D721Med (cell line): ENCODE measurements at regions not wholly inside any gene's neighbourhood (a gene's known extent, or its start where the extent isn't known, plus 50 kb on each side); places are given as distances from the start of the nearest gene placed in this dataset.
"Not testable (repeated sequence)": the region's sequence is repeated elsewhere in the genome, so short reads cannot be mapped to it uniquely, and the experiment has no call there.

Experiments
- DNase-seq: peaks from one replicate; pipeline ENCODE4 v3.0.0; 2011; ENCODE audit warnings: low spot score; ENCODE audit not compliant: insufficient read length
- FAIRE-seq: peaks from 2 replicates; lab custom pipeline; 2011; peaks lifted over from hg19 to GRCh38; lab: Jason Lieb, UNC
- TF ChIP-seq, protein P1 (sequence below): IDR thresholded peaks from 2 replicates; pipeline ENCODE4 v1.5.1; 2012; ENCODE audit warnings: mild to moderate bottlenecking, control low read depth; ENCODE audit not compliant: insufficient read depth; ENCODE audit errors: missing control alignments

DNA sequence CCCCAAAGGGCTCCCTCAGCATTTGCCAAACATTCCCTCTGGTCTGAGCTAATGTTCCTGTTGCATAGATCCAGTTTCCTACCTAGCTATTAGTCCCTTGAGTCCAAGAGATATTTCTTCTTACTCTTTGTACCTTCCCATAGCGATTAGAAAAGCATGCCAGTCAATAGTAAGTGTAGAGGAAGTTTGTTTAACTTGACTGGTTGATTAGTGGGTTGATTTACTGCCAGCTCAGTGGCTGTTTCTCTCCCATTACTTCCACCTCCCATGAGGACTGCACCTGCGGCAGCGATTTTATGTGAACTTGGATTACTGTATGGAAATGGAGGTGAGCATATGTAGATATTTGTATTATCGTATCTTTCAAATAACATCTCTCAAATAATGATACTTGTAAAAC lies 1748.4 kb upstream of the CELF4 start:
- DNase-seq = no peak
- FAIRE-seq = no peak
- TF ChIP-seq, protein P1, sequence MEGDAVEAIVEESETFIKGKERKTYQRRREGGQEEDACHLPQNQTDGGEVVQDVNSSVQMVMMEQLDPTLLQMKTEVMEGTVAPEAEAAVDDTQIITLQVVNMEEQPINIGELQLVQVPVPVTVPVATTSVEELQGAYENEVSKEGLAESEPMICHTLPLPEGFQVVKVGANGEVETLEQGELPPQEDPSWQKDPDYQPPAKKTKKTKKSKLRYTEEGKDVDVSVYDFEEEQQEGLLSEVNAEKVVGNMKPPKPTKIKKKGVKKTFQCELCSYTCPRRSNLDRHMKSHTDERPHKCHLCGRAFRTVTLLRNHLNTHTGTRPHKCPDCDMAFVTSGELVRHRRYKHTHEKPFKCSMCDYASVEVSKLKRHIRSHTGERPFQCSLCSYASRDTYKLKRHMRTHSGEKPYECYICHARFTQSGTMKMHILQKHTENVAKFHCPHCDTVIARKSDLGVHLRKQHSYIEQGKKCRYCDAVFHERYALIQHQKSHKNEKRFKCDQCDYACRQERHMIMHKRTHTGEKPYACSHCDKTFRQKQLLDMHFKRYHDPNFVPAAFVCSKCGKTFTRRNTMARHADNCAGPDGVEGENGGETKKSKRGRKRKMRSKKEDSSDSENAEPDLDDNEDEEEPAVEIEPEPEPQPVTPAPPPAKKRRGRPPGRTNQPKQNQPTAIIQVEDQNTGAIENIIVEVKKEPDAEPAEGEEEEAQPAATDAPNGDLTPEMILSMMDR = no peak

- no peak for DNase-seq
- TF ChIP-seq, protein P1 = no peak
- no peak for FAIRE-seq
Observed at GRCh38 chr18:39311111-39311712, 1745.6 kb upstream of the CELF4 start.

DNA sequence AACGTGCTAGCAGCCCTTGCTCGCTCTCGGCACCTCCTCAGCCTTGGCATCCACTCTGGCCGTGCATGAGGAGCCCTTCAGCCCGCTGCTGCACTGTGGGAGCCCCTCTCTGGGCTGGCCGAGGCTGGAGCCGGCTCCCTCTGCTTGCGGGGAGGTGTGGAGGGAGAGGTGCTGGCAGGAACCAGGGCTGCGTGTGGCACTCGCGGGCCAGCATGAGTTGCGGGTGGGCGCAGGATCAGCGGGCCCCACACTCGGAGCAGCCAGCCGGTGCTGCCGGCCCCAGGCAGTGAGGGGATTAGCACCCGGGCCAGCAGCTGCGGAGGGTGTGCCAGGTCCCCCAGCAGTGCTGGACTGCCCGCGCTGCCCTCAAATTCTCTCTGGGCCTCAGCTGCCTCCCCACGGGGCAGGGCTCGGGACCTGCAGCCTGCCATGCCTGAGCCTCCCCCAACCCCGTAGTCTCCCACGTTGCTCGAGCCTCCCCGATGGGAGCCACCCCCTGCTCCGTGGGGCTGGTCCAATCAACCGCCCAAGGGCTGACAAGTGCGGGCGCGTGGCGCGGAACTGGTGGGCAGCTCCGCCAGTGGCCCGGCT lies 1743.4 kb upstream of the CELF4 start:
- not testable (repeated sequence) for DNase-seq, FAIRE-seq

- TF ChIP-seq, protein P1 = no peak
- no peak for FAIRE-seq
- DNase-seq = no peak
Observed at GRCh38 chr18:39305766-39306165, 1740.2 kb upstream of the CELF4 start.

DNA sequence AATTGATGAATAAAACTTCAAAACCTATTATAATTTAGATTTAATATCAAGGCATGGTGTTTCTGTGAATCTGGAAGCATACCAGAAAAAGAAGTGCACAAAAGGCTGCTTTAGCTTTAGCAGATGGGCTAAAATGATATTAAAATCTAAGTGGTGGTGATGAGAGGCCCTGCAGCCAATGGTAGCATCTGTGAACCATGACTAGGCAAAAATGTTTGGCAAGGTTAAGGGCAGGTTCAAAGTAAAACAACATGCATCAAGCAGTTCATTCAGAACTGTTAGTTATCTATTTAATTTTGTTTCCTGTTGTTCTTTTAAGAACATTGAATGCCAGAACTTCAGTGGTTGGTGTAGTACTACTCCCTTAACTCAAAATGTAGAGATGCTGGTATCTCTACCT lies 1736.9 kb upstream of the CELF4 start:
- DNase-seq (no peak), FAIRE-seq (no peak)
- TF ChIP-seq, protein P1 = no peak

DNA sequence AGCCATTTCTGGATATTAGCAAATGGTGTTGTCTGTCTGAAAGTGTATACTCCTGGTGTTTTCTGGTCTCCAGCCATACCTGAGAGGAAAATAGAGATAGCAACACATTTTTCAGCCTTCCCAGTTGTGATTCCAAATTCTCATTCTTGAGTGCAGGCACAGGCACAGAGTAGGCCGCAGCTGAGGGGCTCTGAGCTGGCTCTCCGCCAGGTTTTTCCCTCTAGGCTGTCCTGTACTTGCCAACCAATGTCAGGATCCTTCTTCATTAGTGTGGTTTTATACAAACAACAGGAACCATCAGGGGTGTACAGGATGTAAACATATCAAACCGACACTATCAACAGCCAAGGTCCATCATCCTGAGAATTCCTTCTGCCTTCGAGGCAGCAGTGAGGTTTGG lies 1733.6 kb upstream of the CELF4 start:
- TF ChIP-seq, protein P1 = no peak
- FAIRE-seq (no peak), DNase-seq (no peak)

DNA sequence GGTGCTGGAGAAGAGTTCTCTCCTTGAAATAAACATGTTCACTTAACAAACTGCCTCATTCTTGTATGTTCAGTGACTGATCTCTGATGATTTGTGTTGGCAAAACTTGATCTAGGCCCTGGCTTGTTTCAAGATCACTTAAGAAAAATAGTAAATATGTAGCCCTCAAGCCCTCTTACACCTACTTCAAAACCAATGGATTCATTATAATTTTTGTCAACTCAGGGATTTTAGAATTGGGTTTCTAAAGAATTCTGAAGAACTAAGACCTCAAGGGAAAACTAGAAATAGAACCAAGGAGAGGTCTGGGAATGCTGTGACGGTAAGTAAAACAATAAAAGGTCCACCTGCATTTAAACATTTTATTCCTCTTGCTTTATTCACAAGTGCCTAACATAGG lies 1731.6 kb upstream of the CELF4 start:
- TF ChIP-seq, protein P1 = no peak
- no peak for FAIRE-seq

More for the DNA sequence above, 1731.6 kb upstream of the CELF4 start:
- DNase-seq = no peak
